PC-3 (cell line): ENCODE measurements at regions not wholly inside any gene's neighbourhood (a gene's known extent, or its start where the extent isn't known, plus 50 kb on each side); places are given as distances from the start of the nearest gene placed in this dataset.

Source experiments
- CTCF ChIP-seq: fragments of 300-600 bp; sonication (generic); conservative IDR thresholded peaks from 2 replicates; pipeline ENCODE4 v1.5.1; 2017; ENCODE audit warnings: antibody characterized with exemption, low read depth, mild to moderate bottlenecking, low read length
- EZH2 ChIP-seq: fragments of 300-600 bp; sonication (generic); IDR thresholded peaks from one replicate; pipeline ENCODE4 v1.6.1; 2017; ENCODE audit warnings: antibody characterized with exemption, mild to moderate bottlenecking, low read length; ENCODE audit not compliant: unreplicated experiment
- EZH2phosphoT487 ChIP-seq: fragments of 300-600 bp; sonication (generic); IDR thresholded peaks from 2 replicates; pipeline ENCODE4 v1.6.1; 2018; ENCODE audit warnings: mild to moderate bottlenecking, antibody characterized with exemption, low read length, borderline replicate concordance

GRCh38 chr1:217344712-217345111 is 286.2 kb downstream of the GPATCH2 start:
- no peak for TF ChIP-seq CTCF
- TF ChIP-seq EZH2, result no peak
- no peak for TF ChIP-seq EZH2phosphoT487
